Stimulated activated CD8-positive, alpha-beta memory T cell treated with anti-CD3 and anti-CD28 coated beads, Interleukin-7, amount 100 ng/mL, for 1 hour (primary cell): ENCODE measurements at regions not wholly inside any gene's neighbourhood (a gene's known extent, or its start where the extent isn't known, plus 50 kb on each side); places are given as distances from the start of the nearest gene placed in this dataset.

Experiments
- DNase-seq, 2 donors: peaks; one replicate each; pipeline ENCODE4 v3.0.0-alpha.2; 2020; ENCODE audit warnings: low read depth in 2 of 2

DNA sequence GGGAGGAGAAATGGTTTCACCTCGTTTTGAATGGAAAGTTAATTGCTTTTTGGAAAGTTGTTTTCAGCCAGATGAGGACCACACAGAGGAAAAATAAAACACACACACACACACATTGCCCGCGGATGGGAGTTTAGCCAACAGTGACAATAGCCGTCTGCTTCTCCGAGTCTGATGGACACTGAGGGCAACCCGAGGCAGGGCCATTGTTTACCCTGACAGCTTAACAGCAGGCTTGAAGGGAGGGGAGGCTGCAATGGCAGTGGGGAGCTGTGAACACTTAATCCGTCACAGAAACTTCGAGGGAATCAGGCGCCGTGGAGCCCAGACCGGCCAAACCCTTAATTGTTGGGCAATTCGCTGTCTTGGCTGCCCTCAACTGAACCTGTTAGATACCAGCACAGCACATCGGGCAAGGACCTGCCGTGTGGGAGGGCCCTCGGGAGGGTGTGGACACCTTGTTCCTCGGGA, 145.9 kb downstream of the ACKR3 start:
- DNase-seq: no peak

DNA sequence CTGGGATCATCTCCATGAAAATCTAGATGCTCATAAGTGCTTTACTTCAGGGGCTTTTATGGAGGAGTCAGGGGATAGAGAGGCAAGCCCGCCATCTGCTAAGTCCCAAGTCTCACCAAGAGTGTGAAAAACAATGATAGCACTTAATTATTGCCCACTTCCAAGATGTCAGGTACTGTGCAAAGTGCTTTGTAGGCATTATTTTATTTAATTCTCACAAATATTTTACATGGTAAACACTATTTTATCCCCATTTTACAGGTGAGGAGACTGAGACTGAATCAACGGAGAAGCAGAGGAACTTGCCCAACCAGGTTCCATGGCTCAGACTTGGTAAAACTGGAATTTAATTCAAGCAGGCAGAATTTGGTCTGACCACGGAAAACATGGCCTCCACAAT, 147.5 kb downstream of the ACKR3 start:
- DNase-seq: no peak

DNA sequence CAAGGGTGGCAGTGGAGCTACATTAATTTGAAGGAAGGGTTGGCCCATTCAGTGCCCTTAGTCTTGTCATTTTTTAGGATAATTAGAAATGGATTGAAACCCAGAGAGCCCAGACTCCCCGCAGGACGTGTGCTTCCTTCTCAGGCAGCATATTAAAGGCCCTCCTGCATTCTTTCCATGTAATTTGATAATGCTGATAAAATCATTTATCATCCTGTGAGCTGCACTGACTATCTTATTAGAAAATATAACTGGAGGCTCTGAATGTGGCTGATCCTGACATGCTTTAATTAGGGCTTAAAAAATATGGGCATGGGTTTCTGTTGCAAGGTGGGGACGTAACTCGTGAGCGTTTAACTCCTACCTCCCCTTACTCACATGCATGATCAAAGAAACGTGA, 148.1 kb downstream of the ACKR3 start:
- no peak for DNase-seq

DNA sequence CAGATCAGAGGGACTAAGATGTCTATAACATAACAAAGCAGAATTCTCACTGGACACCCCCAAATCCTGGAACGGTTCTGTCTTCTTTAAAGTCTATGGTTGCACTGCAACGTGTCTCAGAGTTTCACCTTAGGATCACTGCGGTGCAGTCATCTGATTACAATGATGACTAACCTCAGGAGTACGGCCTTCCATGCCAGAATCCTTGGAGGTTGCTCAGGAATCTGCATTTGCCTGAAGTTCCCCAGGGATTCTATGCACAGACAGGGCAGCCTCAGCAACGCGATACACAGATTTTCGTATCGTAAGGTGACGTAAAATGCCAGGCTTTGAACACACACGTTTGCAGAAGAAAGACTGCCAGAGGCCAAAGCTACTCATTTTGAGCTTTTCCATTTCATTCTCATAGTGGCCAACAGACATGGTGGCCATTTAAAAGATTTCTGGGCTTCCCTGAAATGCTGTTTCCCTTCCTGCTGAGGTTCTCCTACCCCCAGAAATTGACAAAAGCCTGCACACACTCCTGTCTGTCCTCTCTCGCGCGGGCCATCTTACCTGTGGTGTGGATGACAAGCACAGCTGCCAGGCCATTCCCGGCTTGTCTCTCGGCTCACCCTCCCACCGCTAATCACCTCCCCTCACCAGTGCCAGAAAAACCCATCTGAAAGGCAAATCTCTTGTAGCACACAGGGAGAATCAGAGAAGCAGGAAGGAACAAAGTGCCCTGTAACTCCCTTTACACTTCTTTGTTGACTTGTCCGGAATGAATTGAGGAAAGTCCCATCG, 148.8 kb downstream of the ACKR3 start:
- DNase-seq: no peak

DNA sequence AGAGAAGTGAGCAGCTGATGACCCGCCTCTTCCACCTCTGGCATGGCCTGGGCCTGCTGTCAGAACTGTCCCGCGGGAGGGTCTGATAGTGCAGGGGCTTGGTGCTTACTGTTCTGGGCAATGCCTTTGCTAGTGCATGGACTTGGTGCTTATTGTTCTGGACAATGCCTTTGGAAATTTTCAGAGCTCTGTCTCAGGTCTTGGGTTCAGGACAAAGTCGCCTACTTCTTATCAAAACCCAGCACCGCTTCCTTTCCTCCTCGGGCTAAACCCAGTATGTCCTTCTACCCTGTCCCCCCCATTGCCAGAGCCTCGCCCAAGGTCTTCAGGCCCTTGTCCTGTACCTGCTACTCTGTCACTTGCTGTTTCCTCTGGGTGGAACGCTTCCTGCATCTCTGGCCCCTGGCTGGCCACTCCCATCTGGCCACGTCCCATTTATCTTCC, 149.6 kb downstream of the ACKR3 start:
- DNase-seq: no peak

DNA sequence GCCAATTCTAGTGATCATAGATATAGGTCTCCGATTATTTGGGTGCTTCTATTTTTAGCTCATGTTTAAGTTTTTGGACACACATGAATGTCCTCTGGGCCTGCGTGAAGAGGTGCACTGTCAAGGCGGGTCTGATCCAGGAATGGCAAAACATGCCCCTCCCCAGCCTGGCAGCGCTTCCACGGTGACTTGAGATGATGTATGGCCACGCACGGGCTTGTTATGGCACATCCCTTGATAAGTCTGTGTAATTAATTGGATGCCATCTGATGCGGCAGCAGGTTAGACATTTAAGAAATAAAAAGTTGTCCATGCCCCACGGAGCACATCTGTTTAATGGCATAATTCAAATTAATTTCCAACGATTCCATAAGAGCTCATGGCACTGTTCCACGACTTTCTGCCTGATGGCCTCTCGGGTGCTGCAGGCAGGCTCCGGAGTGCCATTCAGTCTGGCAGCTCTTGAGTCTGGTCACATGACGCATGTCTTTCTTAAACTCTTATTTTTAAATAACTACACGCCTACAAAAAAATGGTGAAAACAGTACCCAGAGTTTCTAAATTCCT, 151.4 kb downstream of the ACKR3 start:
- no peak for DNase-seq

DNA sequence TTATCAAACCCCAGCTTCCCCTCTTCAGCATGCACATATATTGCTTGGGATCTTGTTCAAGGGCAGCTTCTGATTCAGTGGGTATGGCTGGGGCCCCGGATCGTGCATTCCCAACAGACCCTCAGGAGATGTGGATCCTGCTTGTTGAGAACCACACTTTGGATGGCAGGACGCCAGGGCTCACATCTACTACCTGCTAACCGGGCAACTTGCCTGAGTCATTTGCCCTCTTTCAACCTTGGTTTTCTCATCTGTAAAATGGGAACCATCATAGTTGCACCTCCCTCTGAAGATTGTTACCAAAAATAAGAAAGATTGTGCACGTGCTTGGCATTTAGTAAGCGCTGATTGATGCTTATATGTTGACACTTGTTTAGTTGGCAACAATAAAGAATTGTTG, 154.6 kb downstream of the ACKR3 start:
- DNase-seq: no peak

DNA sequence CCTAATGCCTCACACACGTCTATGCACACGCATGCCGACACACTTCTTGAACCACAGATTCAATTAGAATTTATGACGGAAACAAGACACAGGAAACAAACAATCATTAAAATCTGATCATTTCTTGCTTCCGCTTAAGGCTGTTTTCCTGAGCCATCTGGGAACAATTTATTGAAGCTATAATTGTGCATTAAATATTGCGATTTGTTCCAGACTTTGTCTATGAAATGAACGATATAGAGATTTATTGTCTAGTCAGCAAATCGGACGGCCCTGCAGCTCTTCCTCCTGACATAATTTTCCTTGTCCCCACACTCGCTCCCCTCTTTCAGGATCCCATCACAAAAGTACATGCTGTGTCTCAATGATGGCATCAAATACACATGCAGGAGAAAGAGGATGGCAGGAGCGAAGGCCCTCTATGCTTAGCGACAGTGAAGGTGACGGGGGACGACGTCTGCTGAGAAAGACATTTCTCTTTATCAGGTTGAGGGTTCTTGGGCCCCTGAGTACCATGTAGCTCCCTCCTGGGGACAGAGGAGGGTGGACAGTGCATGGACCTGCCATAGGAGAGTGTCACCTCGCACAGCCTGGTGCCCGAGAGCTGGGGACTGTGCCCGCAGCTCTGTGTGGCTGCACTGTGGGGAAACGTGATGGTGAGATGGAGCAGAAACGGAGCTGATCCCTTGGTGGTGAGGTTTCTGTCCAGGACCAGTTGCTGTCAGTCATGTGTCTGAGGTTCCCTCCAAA, 157.3 kb downstream of the ACKR3 start:
- no peak for DNase-seq

DNA sequence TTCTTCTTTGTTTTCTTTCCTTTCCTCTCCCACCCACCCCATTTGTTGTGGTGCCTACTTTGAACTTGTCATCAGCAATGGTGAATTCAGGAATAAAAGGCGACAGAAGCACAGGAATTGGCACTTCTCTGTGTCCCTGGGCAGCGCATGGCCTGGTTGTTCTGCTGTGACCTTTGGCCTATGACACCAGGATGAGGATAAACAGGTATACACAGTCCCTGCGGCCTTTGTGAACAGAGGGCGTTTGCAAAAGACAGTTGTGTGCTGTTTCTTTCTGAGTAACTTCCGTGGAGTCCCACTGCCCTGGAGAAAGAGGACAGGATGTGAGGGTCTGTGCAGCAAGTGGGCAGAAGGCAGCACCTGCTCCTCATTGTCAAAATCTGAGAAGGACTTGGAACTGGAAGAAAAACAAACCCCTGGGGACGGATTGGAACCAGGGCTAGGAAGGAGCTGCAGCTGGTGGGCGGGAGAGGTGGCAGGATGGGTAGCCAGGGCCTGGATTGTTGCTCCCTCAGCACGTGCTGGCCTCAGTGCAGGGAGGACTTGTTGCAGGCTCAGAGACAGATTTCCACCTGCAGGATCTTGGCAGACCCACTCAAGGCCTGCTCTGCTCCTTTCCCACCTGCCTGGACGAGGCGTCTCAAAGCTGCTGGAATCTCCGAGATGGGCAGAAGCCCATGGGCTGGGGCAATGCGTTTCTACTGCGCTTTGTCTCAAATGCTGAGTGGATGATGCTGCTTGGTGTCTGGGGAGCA, 159.5 kb downstream of the ACKR3 start:
- DNase-seq: no peak

DNA sequence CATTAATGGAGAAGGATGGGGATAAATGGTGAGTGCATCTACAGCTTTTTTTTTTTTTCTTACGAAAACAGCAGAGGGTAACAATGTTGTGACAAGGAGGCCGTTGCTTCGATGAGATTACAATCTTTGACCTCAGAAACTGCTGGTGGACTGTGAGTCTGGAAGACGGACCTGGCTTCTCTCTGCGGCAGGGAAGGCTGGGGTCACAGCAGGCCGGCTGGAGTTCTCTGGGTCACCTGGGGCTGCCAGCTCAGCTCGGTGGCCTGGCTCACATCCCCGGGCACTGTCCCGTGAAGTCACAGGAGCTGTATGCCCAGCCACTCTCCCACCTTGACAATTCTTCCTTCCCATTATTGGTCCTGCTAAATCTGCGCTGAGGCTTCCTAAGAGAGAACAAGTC, 160.8 kb downstream of the ACKR3 start:
- DNase-seq: no peak

DNA sequence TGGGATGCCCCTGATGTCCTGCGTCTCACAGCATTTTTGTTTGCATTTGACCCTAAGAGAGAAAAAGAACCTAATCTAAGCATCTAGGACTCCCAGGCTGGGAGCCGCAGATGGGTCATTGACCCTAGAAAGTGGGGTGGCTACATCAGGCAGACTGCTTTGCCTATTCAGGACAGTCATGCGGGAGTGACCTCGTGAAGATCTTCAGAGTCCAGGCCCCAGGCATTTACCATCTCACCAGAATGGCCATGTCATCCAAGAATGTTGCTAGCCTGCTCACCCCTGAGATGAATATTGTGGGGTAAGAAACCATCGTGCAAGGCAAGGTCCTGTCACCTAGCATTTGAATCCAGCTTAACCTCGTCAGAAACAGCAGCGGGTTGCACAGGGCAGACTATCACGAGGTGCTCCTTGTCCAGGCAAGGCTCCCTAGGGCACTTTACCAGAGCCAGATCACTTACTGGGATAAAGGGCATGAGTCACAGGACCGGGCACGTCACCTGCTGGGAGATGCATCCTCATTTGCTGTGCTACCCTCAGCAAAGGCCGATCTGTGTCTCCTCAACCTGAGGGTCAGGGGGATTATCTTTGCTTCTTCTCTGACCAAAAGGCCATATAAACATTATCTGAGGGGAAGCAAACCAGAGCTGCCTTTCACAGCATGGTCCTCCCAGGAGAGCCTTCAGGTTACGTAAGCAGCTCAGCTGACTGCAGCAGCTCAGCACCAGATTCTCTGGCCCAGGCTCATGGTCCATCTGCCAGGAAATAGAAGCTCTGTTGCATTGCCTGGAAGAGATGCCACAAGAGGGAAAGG, 162.3 kb downstream of the ACKR3 start:
- DNase-seq: no peak

DNA sequence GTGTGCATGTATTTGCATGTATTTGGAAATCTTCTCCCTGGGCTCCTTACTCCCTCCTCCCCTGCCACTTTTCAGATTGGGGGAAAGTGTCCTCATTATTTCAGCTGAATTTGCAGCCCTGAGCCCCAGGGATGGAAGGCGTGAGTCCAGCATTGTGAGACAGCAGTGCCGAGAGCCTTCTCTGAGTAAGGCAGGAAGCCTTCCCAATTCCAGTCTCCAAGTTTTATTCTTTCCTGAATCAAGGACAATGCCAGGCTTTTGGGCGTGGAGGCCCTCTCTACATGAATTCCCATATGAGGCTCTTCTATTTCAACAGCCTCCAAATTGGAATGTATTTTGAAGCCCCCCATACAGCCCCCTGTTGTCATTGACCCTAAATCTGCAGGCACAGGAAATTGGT, 163.5 kb downstream of the ACKR3 start:
- no peak for DNase-seq

DNA sequence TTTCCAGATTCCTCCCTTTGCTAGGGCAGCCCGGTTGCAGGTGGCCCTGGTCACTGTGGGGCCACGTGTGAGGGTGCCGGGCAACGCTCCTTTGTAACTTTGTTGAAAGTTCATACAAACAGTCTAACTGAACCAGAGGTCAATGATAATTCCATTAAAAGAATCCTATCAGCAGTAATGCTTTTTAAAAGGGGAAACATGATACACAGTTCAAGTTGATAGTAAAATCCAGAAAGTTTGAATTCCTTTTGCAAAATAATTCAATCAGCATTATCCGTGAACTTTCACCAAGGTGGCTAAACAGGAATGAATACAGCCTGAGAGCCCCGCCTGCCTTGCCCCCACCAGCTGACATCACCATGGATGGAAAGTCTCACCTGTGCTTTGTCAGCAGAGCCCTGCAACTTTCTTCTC, 166.2 kb downstream of the ACKR3 start:
- DNase-seq: no peak

DNA sequence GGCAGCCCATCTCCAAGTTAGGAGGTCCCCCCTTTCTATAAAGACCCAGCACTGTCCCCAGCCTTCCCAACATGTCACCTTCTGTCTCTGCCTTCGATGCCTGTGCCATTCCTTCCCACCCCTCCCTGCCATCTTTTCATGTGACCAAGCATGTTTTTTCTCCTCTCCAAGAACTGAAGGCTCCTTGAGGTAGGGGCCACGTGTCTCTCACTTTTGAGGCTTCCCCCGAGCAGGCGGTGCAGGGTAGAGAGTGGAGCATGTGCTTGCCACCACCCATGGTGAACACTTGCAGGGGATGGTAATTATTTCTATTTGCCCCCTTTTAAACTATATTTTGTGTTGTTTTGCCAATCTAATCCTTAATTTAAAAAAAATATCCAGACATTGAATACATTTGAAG, 168.4 kb downstream of the ACKR3 start:
- no peak for DNase-seq

DNA sequence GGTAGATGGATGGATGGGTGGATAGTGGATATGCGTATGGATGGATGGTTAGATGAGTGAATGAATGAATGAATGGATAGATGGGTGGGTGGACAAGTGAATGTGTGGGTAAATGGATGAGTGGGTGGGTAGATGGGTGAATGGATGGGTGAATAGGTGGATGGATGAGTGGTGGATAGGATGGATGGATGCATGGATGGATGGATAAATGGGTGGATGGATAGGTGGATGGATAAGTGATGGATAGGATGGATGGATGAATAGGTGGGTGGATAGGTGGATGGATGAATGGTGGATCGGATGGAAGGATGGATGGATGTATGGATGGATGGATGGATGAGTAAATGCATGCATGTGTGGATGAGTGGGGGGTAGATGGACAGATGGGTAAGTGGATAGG, 169.3 kb downstream of the ACKR3 start:
- DNase-seq: no peak

DNA sequence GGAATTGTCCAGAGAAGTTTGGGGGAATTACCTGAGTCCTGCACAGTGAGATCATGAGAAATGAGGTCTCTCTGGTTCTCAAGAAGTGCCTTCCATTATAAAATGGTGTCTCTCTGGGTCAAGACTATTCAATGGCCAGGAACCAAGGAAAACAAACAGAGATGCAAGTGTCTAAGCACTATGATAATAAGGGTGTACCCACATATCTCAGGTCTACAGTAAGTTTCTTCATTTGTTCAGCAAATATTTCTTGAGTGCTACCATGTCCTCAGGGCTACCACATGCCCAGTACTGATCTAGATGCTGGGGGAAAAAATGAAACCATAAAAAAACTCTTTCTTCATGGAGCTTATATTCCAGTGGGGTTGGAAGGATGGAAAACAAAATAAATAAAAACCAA, 170.0 kb downstream of the ACKR3 start:
- no peak for DNase-seq

DNA sequence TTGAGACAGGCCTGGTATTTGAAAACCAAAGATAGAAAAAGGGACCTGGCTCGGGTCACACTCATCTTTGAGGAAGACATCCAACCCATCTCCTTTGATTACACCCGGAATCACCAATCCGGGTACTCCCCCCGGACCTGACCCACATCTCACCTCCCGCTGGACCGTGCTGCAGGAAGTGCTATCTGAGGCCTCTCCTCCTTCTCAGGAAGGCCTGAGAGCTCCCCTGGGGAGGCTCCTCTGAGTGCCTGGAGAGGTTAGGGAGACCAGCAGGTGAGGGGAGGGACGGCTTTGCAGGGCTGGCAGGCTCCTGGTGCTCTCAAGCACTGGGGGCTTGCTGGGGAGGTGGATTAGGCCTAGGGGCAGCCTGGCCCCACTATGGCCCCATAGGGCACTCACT, 170.9 kb downstream of the ACKR3 start:
- DNase-seq: no peak

DNA sequence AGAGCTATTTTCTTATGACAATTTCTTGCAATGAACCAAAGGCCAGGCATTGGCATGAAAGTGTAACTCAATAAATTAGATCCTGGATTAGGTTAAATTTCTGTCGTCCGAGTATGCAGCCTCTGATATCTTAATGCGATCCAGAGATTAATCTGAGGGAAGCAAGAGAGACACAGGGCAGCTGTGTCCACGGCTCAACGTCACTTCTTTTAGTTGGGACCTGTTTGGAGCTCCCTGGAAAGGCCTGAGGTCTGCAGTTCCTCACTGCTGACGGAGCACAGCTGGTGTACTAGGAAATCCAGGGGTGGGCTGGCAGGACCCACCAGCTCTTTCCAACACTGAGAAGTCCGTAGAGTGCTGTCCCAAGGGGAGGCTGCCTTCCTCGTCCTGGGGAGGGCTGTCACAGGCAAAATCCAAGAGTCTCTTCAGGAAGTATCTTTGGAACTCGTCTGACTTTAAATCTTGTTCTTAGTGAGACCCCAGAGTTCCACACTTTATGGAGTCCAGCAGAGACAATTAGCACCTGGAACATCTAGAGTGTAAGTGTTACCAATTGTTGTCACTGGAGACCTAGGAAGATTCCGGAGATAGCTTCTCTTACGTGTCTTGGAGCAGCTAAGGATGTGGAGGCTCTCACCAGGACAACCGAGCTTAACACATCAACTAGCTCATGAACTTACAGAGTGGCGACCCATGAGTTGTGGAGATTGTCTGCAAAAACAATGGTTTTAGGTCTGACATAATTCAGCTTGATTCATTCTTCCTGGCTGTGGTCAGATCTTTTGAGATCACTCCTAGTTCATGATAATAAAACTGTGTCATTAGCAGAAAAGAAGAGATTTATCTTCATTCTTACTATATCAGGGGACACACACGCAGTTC, 173.7 kb downstream of the ACKR3 start:
- no peak for DNase-seq

DNA sequence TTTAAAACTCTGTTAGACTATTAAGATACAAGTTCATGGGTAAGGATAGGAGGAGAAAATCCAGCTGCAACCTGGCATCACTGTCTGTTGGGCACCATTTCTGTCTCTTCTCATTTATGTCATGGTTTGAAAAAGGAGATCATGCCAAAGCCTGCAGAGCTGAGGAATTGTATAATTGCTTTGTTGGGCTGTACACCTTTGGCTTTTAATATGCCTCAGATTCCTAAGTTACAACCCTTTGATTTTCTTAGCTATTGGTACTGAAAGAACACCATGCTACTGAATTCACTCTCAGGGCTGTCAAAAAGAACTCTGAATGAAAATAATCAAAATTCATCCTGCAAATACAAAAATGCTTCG, 174.3 kb downstream of the ACKR3 start:
- DNase-seq: no peak

DNA sequence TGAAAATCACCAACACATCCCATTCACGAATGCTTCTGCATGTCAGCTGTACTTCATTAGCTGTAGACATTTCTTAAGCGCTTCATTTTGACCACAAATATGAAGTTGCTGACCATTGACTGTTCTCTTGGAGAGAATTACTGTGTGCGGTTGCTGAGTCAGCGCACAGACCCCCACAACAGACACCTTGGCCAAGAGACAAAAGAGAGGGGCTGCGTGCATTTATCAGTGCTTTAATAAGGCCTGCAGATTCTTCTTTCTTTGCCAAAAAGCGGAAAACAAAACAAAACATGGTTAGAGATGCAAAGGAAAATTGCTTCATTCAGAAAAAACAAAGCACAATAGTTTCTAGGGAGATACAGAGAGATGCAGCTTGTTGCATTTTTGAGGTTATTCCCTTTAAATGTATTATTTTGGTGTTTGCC, 174.7 kb downstream of the ACKR3 start:
- DNase-seq: no peak
